HEK293 (cell line): ENCODE measurements at regions not wholly inside any gene's neighbourhood (a gene's known extent, or its start where the extent isn't known, plus 50 kb on each side); places are given as distances from the start of the nearest gene placed in this dataset.

ENCODE experiments used
- CTCF ChIP-seq: fragments of 450-650 bp; formaldehyde crosslinking; IDR thresholded peaks from 2 replicates; pipeline ENCODE4 v1.5.1; 2016; ENCODE audit warnings: missing biosample characterization, missing genetic modification characterization
- ZNF157 ChIP-seq: fragments of 450-650 bp; formaldehyde crosslinking; IDR thresholded peaks from 2 replicates; pipeline ENCODE4 v1.5.1; 2016; ENCODE audit warnings: missing biosample characterization, missing genetic modification characterization
- ZNF24 ChIP-seq: fragments of 450-650 bp; formaldehyde crosslinking; IDR thresholded peaks from 2 replicates; pipeline ENCODE4 v1.5.1; 2016; ENCODE audit warnings: missing biosample characterization, missing genetic modification characterization
- ZNF404 ChIP-seq: fragments of 450-650 bp; formaldehyde crosslinking; IDR thresholded peaks from 2 replicates; pipeline ENCODE4 v1.5.1; 2017; ENCODE audit warnings: missing biosample characterization, missing genetic modification characterization
- ZNF433 ChIP-seq: fragments of 450-650 bp; formaldehyde crosslinking; IDR thresholded peaks from 2 replicates; pipeline ENCODE4 v1.5.1; 2016; ENCODE audit warnings: missing biosample characterization, missing genetic modification characterization, low read depth
- ZNF521 ChIP-seq: fragments of 450-650 bp; formaldehyde crosslinking; IDR thresholded peaks from 2 replicates; pipeline ENCODE4 v1.5.1; 2017; ENCODE audit warnings: missing biosample characterization, mild to moderate bottlenecking, missing genetic modification characterization
- ZNF776 ChIP-seq: fragments of 450-650 bp; formaldehyde crosslinking; IDR thresholded peaks from 2 replicates; pipeline ENCODE4 v1.5.0; 2017; ENCODE audit warnings: missing biosample characterization, missing genetic modification characterization, borderline replicate concordance

GRCh38 chr6:74623027-74623426, 582.8 kb downstream of the COL12A1 start:
- TF ChIP-seq CTCF (tag by site-specific recombination) (no peak), ZNF521 (tag by site-specific recombination) (no peak), ZNF24 (tag by site-specific recombination) (no peak), ZNF404 (tag by site-specific recombination) (no peak), ZNF433 (no peak), ZNF776 (tag by site-specific recombination) (no peak), ZNF157 (tag by site-specific recombination) (no peak)
